GM18499 (cell line): ENCODE measurements at regions not wholly inside any gene's neighbourhood (a gene's known extent, or its start where the extent isn't known, plus 50 kb on each side); places are given as distances from the start of the nearest gene placed in this dataset.

Experiments
- ATAC-seq: cut with Tn5 transposase; IDR thresholded peaks from one replicate; pipeline ENCODE4 v1.9.1; 2021; ENCODE audit warnings: moderate number of reproducible peaks; ENCODE audit not compliant: insufficient read depth, unreplicated experiment

DNA sequence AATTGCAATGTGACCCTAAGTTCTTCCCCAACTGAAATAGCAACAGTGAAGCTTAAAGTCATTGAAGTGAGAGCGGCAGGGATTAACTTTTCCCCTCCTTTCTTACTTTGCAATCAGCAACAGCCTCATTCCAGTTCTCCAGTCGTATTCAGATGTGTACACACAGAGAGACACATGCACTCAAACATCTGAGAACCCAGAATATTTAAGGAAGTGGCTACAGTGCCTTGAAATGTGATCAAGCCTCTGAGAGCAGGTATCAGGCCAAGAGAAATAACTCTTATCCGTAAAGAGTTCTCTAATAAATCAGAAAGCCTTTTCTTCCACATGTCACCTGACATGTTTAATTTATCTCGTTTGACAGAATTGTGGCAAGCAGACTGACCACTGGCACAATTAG, 388.9 kb upstream of the NPVF start:
- ATAC-seq, result no peak

DNA sequence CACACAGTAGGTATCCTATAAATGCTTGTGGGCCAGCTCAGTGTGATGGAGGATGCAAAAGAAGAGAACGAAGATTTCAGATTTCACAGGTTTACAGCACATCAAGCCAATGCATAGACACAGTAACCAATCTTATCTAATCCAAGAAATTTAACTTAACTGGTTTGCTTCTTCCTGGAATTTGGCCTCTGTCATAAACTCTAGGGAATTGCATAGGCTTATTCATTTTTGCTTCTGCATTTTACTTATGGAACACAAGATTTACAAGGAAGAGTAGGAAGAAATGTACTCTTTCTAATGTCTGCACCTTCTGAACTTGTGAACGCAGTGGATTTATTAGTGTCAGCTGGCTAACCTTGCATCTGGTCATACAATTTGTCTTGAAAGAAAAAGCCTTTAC, 389.4 kb upstream of the NPVF start:
- no peak for ATAC-seq

DNA sequence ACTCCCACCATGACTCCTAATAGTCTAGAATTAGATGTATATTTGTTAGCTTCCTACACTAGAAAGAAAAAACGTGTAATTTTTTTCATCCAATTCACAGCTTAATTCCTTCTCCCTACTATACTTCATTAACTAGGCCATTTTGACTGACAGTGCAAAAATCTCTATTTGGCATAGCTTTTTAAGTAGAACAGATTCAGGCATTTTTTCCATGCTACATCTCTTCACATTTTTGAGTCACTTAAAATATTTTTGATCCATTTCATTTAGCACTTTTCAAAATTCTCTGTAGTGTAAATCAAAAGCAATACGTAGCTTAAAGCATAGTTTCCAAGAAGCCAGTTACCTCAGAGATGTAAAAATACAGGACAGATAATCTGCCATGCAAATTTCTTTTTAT, 391.1 kb upstream of the NPVF start:
- no peak for ATAC-seq

DNA sequence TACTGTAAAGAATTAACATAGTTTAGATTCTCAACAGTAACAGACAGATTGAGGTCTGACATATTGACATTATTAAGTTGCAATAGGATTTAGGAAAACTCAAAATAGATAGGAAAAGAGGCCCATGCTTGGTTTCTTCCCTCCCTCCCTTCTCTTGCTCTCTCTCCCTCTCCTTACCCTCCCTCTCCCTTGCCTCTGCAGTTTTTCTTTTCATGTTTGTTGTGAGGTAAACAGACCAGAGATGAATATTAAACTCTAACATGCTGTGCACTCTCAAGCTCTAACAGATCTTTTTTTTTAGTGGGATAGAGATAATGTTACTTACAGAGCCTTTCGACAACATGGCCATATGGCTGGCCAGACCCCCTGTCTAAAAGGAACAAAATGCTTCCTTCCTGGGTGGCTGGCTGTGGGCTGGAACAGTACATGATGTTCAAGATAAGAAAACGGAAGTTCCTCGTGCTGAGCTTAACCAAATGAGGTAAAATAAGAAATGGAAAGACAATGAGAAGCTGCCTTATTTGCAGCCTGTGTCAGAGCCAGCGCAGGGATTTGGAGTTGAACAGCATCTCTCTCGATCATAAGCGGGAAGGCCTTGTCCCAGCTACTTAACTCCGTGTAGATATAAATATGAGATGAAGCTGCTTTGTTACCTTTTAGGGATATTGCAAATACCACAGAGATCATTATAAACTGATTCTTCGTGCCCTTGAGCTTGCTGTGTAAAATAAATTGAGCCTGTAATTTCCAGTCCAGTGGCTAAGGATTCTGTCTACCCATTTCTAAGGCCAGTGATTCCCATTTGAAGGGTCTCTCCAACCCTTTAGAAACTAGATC, 391.9 kb upstream of the NPVF start:
- no peak for ATAC-seq

DNA sequence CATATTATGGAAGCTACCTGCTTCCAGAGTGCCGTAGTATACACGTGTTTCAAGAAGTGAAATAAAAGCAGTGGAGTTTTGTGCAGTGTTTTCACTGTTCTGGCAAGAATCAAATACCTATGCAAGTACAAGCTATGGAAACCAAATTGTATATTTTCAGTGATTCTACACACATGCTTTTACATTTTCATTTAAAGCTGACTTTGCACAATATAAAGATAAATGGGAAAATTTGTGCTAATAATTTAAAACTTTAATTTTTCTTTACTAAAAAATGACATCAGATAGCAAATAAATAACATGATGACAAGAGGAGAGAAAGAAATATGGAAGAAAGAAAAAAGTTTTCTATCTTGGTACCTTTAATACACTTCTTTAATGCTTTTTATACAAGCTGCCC, 393.7 kb upstream of the NPVF start:
- no peak for ATAC-seq

DNA sequence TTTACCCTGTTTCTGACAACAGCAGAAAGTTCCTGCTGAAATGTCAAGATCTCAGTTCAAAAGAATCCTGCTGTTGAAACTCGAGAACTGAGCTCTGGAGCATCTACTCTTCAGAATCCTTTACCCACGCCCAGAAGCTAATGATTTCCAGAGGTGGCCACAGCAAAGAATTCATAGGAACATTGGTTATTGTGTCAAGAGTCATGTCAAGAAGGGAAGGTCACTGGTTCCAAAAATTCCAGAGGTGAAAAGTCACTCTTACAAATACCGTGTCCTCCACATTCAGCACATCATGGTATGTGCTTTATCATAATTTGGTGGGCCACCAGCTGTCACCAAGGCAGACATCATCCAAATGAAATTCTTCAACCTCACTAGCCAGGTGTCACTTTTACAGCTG, 394.4 kb upstream of the NPVF start:
- no peak for ATAC-seq

DNA sequence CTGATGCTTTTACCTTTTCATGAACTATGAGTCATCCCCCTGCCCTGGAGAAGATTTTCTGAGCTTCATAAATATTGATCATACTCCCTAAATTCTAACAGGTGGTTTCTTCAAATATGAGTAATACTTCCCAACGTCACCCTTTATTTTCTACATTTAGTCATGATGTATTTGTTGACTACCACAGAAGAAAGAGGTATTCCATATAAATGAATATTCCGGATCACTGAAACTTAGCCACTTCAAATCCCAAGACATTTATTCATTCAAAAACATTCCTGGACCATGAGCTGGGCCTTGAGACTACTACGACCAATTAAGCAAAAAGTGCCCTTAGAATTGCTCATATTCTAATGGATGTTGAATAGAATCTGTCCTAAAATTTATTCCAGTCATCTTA, 395.8 kb upstream of the NPVF start:
- ATAC-seq, result no peak

DNA sequence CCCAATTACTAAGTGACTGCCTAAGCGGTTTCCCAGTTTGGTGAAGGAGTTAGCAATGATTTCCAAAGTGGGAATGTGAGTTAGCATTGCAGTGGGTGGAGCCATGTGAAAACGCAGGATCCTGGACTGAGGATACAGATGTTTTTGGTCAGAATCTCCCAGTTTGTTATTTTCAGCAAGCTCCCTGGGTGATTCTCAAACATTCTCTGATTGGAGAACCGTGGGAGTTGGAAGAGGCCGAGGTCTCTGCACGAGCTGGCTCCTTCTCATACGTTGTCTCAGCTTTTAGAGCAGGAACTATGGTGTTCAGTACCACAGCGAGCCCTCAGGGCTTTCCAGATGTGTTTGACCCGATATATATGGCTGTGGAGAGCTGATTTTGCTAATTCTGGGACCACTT, 396.5 kb upstream of the NPVF start:
- ATAC-seq, result no peak

DNA sequence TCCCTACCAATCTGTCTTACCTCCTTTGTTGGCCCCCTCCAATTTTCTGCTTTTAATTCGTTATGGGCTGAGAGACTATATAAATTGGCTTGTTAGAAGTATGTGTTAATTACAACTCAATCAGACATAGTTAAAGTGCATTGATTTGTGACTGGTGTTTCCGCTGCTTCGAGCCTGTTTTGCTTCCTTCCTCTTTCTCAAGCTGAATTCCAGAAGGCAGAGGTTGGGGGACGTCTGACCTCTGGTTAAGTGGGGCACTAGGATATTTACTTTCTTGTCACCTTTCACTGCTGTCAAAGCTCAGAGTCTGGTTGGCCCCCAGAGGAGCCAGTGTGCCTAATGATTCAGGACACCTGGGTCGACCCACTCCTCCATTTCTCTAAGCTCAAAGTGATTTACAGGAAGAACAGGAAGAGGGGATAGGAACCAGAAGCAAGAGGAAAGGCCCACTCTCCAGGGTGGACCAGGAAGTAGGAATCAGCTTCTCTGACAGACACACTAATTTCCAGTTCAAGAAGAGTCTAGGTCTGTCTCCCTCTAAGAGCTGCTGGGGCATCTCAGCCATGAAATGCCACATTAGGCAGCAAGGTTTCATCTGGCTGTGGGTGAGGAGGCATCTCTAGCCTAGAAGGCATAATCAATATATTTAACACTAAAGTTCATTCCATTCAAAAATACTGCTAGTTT, 397.2 kb upstream of the NPVF start:
- ATAC-seq, result no peak

DNA sequence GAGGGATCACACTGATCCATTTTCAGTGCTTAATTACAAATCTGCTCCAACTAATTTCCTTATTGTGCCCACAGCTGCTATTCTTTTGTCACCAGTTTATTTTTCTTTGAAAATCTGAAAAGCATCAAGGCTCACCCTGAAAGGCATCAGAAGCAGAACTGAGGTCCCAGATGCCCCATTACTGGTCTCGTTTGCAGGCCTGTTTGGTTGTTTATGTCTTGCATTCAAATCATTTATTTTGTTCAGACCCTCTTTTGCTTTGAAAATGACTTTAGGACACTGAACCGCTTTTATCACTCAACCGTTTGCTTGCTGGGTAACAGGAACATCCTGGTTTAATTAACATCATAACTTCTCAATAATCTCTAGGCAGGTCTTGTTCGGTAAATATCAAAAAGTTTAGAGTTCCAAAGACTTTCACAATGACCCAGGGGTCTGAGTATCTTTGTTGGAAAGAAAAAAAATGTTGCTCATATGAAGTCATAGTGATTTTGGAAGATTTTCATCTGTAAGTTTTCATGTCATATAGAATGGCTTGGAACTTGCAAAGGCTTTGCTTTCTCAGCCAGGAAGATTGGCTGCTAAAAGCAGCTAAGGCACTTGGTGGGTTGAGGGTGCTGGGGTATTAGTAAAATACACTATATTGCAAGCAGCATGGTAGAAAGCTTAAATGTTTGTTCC, 398.3 kb upstream of the NPVF start:
- ATAC-seq, result no peak

DNA sequence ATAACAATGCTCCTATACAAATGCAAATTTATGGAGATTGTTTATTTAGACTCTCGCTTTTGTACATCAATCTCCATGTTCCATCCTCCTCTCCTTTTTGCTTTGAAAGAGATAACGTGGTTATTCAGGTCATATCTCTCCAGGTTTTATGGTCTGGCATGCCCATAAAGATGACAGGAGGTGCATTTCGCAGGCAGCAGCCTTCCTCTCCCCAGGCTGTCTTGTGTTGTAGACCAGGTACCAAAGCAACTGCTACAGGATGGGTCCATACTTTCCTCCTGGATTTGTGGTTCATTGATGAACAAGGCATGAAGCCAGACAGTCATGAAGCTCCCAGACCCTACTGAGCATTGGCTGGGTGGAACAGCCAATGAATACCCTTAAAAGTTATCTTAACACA, 400.2 kb upstream of the NPVF start:
- no peak for ATAC-seq

DNA sequence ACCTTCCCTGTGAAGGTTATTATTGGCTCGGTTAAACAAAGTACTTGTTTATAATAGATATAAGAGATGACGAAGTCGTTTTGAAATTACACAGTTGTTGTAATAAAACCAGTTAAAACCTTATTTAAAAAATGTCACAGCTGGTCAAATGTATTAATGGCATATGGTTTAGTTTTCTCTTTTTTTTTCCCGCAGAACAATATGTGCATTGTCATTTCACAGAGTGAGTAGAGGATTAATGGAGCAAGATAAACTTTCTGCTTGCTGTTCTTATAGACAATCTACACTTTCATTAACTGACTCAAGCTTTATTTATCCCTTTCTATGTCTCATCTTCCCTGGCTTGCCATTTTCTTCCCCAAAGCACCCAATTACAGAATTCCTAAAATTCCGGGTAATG, 404.3 kb upstream of the NPVF start:
- ATAC-seq, result no peak

DNA sequence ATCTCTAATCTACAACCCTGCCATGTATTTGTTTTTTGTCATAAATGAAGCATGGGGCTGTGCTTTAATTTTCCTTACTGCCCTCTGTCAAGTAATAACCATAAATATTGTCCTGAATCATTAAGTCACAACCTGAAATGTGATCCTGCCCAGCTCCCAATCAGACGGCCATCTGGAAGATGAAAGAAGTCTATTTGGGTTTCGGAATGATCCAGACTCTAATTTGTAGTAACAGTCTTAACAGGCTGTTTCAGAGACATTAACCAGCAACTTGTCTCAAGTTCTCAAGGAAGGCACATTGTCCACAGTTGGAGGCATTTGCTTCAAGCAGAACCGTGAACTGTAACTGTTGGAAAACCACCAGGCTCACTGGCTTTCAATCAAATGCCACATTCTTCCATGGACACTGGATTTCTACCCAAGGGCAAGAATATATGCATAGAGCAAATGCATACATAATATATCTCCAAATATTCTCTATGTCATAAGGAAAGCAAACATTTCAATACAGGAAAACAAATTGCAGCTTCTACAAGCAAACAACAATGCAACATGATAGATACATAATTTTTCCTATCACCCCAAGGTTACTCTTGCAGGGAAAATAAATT, 405.2 kb upstream of the NPVF start:
- no peak for ATAC-seq

DNA sequence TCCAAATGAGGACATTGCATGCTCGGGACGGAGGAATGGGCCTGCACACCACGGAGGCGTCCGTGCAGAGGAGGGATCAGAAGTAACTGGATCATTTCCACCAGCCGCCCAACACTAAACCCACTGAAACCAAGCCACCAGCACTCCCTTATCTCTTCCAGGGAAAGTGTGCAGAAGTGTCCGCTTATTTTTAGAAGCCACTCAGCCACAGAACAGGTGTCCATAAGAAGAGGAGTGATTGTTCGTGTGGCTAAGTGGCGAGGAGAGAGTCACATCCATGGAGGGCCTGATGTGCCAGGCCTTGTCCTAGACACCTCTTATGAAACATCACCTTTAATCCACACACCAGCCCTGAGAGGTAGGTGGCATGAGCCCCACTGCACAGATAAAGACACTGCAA, 407.9 kb upstream of the NPVF start:
- no peak for ATAC-seq

DNA sequence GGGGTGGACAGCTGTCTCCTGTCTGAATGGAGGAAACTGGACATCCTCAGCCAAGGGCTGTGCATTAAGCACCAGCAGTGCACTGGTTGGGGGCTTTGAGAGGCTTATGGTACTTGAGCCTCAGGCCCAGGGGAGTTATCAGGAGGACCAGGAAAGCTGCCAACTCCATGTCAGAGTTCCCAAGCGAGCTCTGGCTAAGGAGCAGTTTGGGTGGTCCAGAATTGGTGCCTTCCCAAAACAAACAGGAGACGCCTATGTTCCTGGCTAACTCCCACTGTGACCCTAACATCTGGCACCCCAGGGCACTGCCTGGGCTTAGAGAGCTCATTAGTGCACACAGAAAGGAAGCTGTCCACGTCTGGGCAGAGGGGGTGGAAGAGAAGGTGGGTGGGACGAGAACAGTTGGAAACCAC, 408.6 kb upstream of the NPVF start:
- ATAC-seq, result no peak

DNA sequence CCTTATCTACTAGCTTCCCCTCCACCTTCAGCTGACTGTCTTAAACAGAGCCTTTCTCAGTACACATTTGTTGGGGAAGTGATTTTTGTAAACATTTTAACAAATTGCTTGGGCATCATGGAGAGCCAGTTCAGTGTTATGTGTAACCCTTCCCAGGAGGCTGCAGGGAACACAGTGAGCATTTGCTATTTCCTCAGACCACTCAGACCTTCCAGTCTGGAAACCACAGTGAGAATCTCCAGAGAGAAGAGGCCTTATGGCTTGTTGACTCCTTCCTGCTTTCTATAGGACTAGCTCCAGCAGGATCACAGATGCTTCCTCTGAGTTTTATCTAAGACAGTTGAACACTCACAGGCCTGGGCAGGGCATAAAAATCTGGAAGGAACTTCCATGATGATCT, 409.8 kb upstream of the NPVF start:
- ATAC-seq, result no peak

DNA sequence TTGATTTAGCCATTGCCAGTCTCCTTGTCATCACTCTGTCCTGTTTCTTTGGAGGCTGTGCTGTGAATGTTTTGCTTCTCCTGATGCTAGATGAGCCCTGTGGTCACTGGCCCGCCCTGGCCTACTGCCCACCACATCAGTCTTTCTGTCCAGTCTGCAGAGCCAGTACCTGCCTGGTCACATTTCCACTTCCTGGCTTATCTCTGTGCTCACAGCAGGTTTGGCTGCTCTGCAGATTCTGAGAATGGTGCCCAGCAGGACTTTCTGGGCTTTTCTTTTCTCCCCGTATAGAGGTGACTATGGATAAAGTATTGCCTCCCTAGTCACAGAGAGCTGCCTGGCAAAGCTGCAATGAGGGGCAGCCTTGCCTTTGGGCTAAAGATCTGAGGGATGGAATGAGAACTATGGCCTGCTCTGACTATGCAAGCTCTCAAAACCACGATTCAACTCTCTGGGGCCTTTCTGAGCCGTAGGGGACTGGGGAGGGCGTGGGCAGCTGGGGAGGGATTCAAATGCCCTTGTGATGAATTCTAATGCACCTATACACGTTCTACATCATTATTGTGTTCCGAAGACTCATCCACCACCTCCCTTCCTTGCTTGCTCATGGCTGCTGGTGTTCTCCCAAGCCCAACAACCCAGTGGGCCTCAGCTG, 410.4 kb upstream of the NPVF start:
- no peak for ATAC-seq

DNA sequence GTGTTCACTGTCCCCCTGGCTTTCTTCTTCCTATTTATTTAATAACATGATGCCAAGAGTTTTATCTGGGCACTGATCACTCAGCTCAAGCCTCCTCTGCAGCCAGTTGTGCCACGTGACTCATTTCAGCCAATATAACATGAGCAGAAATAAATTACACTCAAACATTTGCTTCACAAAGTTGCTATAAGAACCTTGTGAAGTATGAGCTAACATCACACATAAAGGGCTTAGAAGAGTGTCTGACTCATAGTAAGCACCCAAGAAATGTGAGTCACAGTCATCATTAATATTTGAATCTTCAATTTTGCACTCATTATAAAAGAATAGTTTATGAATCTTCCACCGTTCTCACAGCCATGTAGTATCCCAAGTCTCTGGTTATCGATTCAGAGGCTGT, 414.6 kb upstream of the NPVF start:
- ATAC-seq, result no peak

DNA sequence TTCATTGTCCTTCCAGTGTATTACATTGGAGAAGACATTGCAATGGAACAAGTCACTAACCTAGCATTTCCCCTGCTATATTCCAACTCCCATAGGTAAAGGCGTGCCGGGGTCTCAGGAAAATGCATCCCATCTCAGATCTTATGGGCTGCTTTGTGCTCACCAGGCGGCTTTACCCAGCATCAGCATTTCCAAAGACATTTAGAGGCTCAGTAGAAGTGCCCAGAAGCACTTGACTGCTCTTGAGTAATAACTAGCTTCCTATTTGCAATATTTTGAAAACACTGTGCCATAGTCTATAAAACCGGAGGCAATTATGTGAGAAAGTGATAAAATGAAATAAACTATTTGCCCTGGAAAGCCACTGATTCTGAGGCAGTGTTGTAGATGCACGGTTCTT, 415.0 kb upstream of the NPVF start:
- no peak for ATAC-seq

DNA sequence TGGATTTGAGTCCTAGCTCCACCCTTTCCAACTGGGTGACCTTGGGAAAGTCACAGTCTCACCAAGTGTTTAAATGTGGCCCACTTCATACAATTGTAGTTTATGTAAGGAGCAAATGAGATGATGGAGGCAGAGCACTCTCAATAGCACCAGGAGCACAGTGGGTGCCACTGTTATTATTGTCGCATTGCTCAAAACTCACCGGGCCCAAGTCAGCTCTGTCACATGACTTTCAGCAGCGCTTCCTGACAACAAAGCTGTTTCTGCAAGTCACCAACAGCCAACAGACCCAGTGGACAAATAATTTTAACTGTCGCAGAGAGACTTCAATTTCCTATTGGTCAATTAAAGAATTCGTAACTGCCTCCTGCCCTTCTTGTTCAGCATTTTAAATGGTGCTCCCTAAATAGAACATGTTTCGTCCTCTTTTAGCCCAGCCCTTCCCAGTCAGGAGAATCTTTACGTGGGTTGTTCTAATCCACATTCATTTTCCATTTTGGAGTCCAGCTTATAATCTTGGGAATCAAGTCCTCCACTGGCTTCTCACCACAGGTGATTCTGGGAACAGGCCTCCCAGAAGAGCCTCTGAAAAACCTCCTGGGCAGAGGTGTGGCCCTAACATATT, 415.6 kb upstream of the NPVF start:
- ATAC-seq, result no peak
